Stomach smooth muscle (tissue), 2 donors: ENCODE measurements at regions not wholly inside any gene's neighbourhood (a gene's known extent, or its start where the extent isn't known, plus 50 kb on each side); places are given as distances from the start of the nearest gene placed in this dataset.
"Not testable (repeated sequence)": the region's sequence is repeated elsewhere in the genome, so short reads cannot be mapped to it uniquely, and the experiment has no call there.

Experiments
- H3K27ac ChIP-seq: one replicate; pipeline ENCODE4 v1.7.0; 2013; ENCODE audit warnings: mild to moderate bottlenecking, low read length, inconsistent platforms
- H3K27me3 ChIP-seq, 2 donors: one replicate each; pipeline ENCODE4 v1.7.0; 2013; ENCODE audit warnings: low read length in 2 of 2; ENCODE audit not compliant: insufficient read depth in 2 of 2, control insufficient read depth in 1 of 2
- H3K36me3 ChIP-seq, 2 donors: one replicate each; pipeline ENCODE4 v1.7.0; 2013; ENCODE audit warnings: low read length in 2 of 2; ENCODE audit not compliant: control insufficient read depth in 2 of 2, insufficient read depth in 2 of 2
- H3K4me1 ChIP-seq: one replicate; pipeline ENCODE4 v1.7.0; 2013; ENCODE audit warnings: low read length; ENCODE audit not compliant: control insufficient read depth, insufficient read depth
- H3K4me3 ChIP-seq, 2 donors: one replicate each; pipeline ENCODE4 v1.7.0; 2013; ENCODE audit warnings: low read length in 2 of 2
- H3K9ac ChIP-seq, 2 donors: one replicate each; pipeline ENCODE4 v1.7.0; 2013; ENCODE audit warnings: low read length in 2 of 2, mild to moderate bottlenecking in 1 of 2
- H3K9me3 ChIP-seq, 2 donors: one replicate each; pipeline ENCODE4 v1.7.0; 2013; ENCODE audit warnings: low read length in 2 of 2; ENCODE audit not compliant: control insufficient read depth in 2 of 2
- donor health status: healthy.
- donor health status: Pancreatic carcinoma.

DNA sequence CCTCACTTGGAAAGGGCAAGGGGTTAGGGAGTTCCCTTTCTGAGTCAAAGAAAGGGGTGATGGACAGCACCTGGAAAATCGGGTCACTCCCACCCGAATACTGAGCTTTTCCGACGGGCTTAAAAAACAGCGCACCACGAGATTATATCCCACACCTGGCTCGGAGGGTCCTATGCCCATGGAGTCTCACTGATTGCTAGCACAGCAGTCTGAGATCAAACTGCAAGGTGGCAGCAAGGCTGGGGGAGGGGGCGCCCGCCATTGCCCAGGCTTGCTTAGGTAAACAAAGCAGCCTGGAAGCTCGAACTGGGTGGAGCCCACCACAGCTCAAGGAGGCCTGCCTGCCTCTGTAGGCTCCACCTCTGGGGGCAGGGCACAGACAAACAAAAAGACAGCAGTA is 336.0 kb upstream of the NMUR2 start:
- not testable (repeated sequence) for H3K27ac ChIP-seq, H3K36me3 ChIP-seq, H3K9ac ChIP-seq, H3K4me1 ChIP-seq, H3K27me3 ChIP-seq, H3K4me3 ChIP-seq, H3K9me3 ChIP-seq

- not testable (repeated sequence) for H3K27ac ChIP-seq, H3K4me3 ChIP-seq, H3K36me3 ChIP-seq, H3K9ac ChIP-seq, H3K9me3 ChIP-seq, H3K4me1 ChIP-seq, H3K27me3 ChIP-seq
Measured at GRCh38 chr5:152787709-152788217, 382.7 kb upstream of the NMUR2 start.

DNA sequence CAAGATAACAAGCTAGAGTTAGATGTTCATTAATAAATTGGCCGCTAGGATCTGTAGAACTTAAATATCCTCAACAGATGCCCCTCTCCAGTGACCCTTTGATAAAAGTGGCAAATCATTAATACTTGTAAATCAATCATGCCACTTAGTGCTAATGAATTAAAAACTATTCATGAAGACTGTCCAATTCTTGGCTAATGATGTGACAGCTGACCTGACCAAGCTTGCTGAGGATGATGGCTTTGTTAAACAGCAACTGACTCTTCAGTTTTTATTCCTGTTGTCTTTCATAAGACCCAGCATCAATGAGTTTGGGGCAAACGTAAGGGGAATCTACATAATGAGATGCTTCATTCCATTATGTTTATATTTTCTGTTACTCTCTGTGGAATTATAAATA is 396.8 kb upstream of the NMUR2 start:
- no peaks in the 10 kb centered on the region for H3K4me1 ChIP-seq
- no peak overlapping the region for H3K27ac ChIP-seq
- no peaks in the 10 kb centered on the region for H3K36me3 ChIP-seq
- no peak overlapping the region for H3K9ac ChIP-seq
- H3K9me3 ChIP-seq, result no peaks in the 10 kb centered on the region
- no peaks in the 10 kb centered on the region for H3K27me3 ChIP-seq
- no peak overlapping the region for H3K4me3 ChIP-seq

DNA sequence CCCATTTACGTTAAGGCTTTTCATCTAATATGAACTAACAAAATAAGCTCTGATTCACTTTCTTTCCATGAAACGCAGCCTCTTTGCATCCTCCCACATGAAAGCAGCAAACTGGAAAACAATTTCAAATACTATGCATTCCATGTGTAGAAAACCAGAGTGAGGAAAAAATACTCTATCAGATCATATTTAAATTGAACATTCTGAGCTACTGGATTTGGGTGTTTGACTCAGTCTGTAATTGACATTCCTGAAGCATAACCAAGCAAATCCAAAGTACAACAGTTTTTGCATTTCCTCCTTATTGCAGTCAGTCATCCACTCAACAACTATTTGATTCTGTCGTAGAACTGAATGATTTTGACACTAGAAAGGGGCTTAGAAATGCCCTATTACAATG is 399.1 kb upstream of the NMUR2 start:
- H3K9me3 ChIP-seq, result no peaks in the 10 kb centered on the region
- H3K9ac ChIP-seq, result no peak overlapping the region
- no peaks in the 10 kb centered on the region for H3K27me3 ChIP-seq
- H3K4me1 ChIP-seq, result no peaks in the 10 kb centered on the region
- no peak overlapping the region for H3K27ac ChIP-seq
- H3K36me3 ChIP-seq, result no peaks in the 10 kb centered on the region
- no peak overlapping the region for H3K4me3 ChIP-seq

GRCh38 chr5:152811988-152812387 is 406.9 kb upstream of the NMUR2 start:
- Histone ChIP-seq H3K4me1 (no peaks in the 10 kb centered on the region), H3K36me3 (no peaks in the 10 kb centered on the region), H3K9me3 (peaks cover 0 to 3% of the 10 kb centered on the region in 2 donors), H3K4me3 (no peak overlapping the region), H3K27ac (no peak overlapping the region), H3K9ac (no peak overlapping the region), H3K27me3 (no peaks in the 10 kb centered on the region)

- peaks cover 0 to 3% of the 10 kb centered on the region in 2 donors for H3K9me3 ChIP-seq
- no peaks in the 10 kb centered on the region for H3K36me3 ChIP-seq
- H3K4me3 ChIP-seq, result no peak overlapping the region
- H3K9ac ChIP-seq, result no peak overlapping the region
- no peaks in the 10 kb centered on the region for H3K27me3 ChIP-seq
- no peaks in the 10 kb centered on the region for H3K4me1 ChIP-seq
- no peak overlapping the region for H3K27ac ChIP-seq
Measured at GRCh38 chr5:152813526-152813925, 408.4 kb upstream of the NMUR2 start.

DNA sequence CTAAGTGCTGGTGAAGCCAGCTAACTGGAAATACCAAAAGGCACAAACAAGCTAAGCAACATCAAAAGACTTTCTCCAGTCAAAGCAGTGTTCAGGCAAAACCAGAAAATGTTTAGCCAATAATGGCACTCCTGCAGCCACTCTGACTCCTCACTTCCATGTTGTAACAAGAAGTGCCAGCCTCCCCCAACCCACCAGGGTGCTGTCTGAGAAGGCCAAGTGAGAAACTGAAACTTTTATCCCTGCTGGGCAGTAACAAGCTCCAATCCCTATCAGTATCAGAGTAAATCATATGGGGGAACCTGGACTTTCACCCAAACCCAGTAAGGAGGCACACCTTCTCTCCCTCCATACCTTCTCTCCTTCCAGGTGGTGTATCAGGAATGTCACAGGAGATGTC is 414.8 kb upstream of the NMUR2 start:
- H3K36me3 ChIP-seq, result no peaks in the 10 kb centered on the region
- no peaks in the 10 kb centered on the region for H3K9me3 ChIP-seq
- H3K27ac ChIP-seq, result no peak overlapping the region
- no peak overlapping the region for H3K9ac ChIP-seq
- H3K27me3 ChIP-seq, result no peaks in the 10 kb centered on the region
- no peak overlapping the region for H3K4me3 ChIP-seq
- no peaks in the 10 kb centered on the region for H3K4me1 ChIP-seq

GRCh38 chr5:152824316-152824715 is 419.2 kb upstream of the NMUR2 start:
- Histone ChIP-seq H3K27ac (no peak overlapping the region), H3K9ac (no peak overlapping the region), H3K9me3 (no peaks in the 10 kb centered on the region), H3K27me3 (no peaks in the 10 kb centered on the region), H3K4me3 (no peak overlapping the region), H3K36me3 (no peaks in the 10 kb centered on the region), H3K4me1 (no peaks in the 10 kb centered on the region)

GRCh38 chr5:152838241-152838786 is 433.2 kb upstream of the NMUR2 start:
- H3K4me1 ChIP-seq, result no peaks in the 10 kb centered on the region
- H3K4me3 ChIP-seq, result no peak overlapping the region
- H3K27me3 ChIP-seq, result no peaks in the 10 kb centered on the region

DNA sequence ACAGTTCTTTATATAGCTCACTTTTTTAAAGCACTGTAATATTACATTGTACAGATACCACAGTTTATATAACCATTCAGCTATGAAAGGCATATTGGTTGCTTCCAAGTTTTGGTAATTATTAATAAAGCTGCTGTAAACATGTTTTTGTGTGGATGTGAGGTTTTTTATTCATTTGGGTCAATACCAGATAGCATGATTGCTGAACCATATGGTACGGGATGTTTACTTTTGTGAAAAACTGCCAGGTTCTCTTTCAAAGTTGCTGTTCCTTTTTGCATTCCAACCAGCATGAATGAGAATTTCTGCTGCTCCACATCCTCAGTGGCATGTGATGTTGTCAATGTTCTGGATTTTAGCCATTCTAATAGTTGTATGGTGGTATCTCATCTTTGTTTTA is 439.6 kb upstream of the NMUR2 start:
- Histone ChIP-seq H3K27me3 (no peaks in the 10 kb centered on the region), H3K4me3 (no peak overlapping the region), H3K9me3 (no peaks in the 10 kb centered on the region), H3K4me1 (no peaks in the 10 kb centered on the region), H3K36me3 (no peaks in the 10 kb centered on the region), H3K27ac (no peak overlapping the region), H3K9ac (no peak overlapping the region)

More at GRCh38 chr5:152838241-152838786, 433.2 kb upstream of the NMUR2 start:
- Histone ChIP-seq H3K27ac (no peak overlapping the region), H3K9ac (no peak overlapping the region), H3K36me3 (no peaks in the 10 kb centered on the region), H3K9me3 (no peaks in the 10 kb centered on the region)

- H3K36me3 ChIP-seq, result no peaks in the 10 kb centered on the region
- H3K4me3 ChIP-seq, result no peak overlapping the region
- no peaks in the 10 kb centered on the region for H3K27me3 ChIP-seq
- no peak overlapping the region for H3K9ac ChIP-seq
- H3K4me1 ChIP-seq, result no peaks in the 10 kb centered on the region
- no peaks in the 10 kb centered on the region for H3K9me3 ChIP-seq
- H3K27ac ChIP-seq, result no peak overlapping the region
Measured at GRCh38 chr5:152853361-152853760, 448.3 kb upstream of the NMUR2 start.
